ENCODE measurements at regions not wholly inside any gene's neighbourhood (a gene's known extent, or its start where the extent isn't known, plus 50 kb on each side); places are given as distances from the start of the nearest gene placed in this dataset.

DNA sequence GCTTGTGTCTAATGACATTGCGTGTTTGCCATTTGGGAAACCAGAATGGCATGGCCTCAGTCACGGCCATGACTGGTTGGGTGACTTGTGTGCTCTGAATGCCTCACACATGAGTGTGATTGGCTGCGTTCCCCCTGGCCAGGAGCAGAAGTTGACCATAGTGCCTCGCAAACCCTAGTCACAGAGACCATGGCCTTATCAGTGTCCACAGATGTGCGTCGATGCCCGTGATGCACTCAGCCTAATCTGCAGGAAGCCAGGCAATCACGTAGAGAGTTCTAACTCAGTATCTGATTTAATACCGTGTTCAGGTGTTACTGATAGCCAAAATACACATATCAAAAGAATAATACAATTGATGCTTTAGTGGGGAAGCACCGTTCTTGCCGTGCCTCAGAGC lies 64.0 kb downstream of the BOLA3 start:
- H3K9ac ChIP-seq: no peak overlapping the region
- CTCF ChIA-PET: interaction anchor here (1.0 kb wide), 1 partner anchor 27 kb away, joined by 3 read pairs; no protein-coding TSS in a partner anchor
- no peaks in the 10 kb centered on the region for H3K79me2 ChIP-seq (ENCODE audit: insufficient read depth)
- H3K36me3 ChIP-seq (replicated peaks in 1 of 2; ENCODE audit: control insufficient read depth in 1 of 2, insufficient read depth in 2 of 2, low read length in 1 of 2): peaks cover 6 to 25% of the 10 kb centered on the region in 2 experiments
- no peak overlapping the region for H2AFZ ChIP-seq (ENCODE audit: low read depth)
- no peaks in the 10 kb centered on the region for H4K20me1 ChIP-seq (ENCODE audit: insufficient read depth)
- no peak overlapping the region for H3K4me3 ChIP-seq (ENCODE audit: low read depth in 2 of 2, low read length in 1 of 2)
- H3K9me2 ChIP-seq: no peaks in the 10 kb centered on the region
- H3K27me3 ChIP-seq (ENCODE audit: insufficient read depth): no peaks in the 10 kb centered on the region
- no peak overlapping the region for H3K4me2 ChIP-seq
- H3K4me1 ChIP-seq (ENCODE audit: control insufficient read depth in 1 of 2, insufficient read depth in 2 of 2, low read depth in 1 of 2, low read length in 1 of 2): peaks cover 0 to 7% of the 10 kb centered on the region in 2 experiments; a peak in 1 of 4 replicates
- H3K9me3 ChIP-seq: no peaks in the 10 kb centered on the region
- DNase-seq: no peak
- WGBS (ENCODE audit: low lambda C conversion rate): 86% methylated on average over 11 of the region's 11 CpGs
- TF ChIP-seq RAD21 (IDR thresholded peaks at IDR 0.05; ENCODE audit: low read length) (no peak), CHD2 (IDR thresholded peaks at IDR 0.05; ENCODE audit: low read length, partially characterized antibody) (no peak), MEF2A (IDR thresholded peaks at IDR 0.05; ENCODE audit: borderline replicate concordance, low read depth) (no peak), JUND (IDR thresholded peaks at IDR 0.05) (no peak), TCF12 (IDR thresholded peaks at IDR 0.05) (no peak), YY1 (IDR thresholded peaks at IDR 0.05; ENCODE audit: low read depth) (no peak), NRF1 (IDR thresholded peaks at IDR 0.05; ENCODE audit: low read depth, low read length) (no peak), RFX5 (IDR thresholded peaks at IDR 0.05; ENCODE audit: low read length) (no peak), RXRA (IDR thresholded peaks at IDR 0.05; ENCODE audit: borderline replicate concordance, low read depth) (no peak), EP300 (IDR thresholded peaks at IDR 0.05; ENCODE audit: borderline replicate concordance in 1 of 2, low read depth in 1 of 2, low read length in 1 of 2) (no peak), EZH2phosphoT487 (IDR thresholded peaks at IDR 0.05; ENCODE audit: borderline replicate concordance, low read depth) (no peak), IRF3 (IDR thresholded peaks at IDR 0.05; ENCODE audit: low read depth, low read length) (no peak), MXI1 (IDR thresholded peaks at IDR 0.05; ENCODE audit: low read depth, low read length) (no peak), POLR2AphosphoS5 (IDR thresholded peaks at IDR 0.05; ENCODE audit: low read depth, low read length) (no peak)
- TF ChIP-seq, protein P1, sequence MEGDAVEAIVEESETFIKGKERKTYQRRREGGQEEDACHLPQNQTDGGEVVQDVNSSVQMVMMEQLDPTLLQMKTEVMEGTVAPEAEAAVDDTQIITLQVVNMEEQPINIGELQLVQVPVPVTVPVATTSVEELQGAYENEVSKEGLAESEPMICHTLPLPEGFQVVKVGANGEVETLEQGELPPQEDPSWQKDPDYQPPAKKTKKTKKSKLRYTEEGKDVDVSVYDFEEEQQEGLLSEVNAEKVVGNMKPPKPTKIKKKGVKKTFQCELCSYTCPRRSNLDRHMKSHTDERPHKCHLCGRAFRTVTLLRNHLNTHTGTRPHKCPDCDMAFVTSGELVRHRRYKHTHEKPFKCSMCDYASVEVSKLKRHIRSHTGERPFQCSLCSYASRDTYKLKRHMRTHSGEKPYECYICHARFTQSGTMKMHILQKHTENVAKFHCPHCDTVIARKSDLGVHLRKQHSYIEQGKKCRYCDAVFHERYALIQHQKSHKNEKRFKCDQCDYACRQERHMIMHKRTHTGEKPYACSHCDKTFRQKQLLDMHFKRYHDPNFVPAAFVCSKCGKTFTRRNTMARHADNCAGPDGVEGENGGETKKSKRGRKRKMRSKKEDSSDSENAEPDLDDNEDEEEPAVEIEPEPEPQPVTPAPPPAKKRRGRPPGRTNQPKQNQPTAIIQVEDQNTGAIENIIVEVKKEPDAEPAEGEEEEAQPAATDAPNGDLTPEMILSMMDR (IDR thresholded peaks at IDR 0.05): no peak
- TF ChIP-seq, protein P2, sequence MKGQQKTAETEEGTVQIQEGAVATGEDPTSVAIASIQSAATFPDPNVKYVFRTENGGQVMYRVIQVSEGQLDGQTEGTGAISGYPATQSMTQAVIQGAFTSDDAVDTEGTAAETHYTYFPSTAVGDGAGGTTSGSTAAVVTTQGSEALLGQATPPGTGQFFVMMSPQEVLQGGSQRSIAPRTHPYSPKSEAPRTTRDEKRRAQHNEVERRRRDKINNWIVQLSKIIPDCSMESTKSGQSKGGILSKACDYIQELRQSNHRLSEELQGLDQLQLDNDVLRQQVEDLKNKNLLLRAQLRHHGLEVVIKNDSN (IDR thresholded peaks at IDR 0.05; ENCODE audit: borderline replicate concordance, low read depth): no peak
- no peaks in the 10 kb centered on the region for H3F3A ChIP-seq (replicated peaks; ENCODE audit: insufficient read depth)
- H3K27ac ChIP-seq (ENCODE audit: low read depth in 2 of 2, low read length in 1 of 2): no peak overlapping the region
- POLR2A ChIA-PET: no interaction called here

All from SK-N-SH (cell line).